ENCODE measurements at regions not wholly inside any gene's neighbourhood (a gene's known extent, or its start where the extent isn't known, plus 50 kb on each side); places are given as distances from the start of the nearest gene placed in this dataset.

DNA sequence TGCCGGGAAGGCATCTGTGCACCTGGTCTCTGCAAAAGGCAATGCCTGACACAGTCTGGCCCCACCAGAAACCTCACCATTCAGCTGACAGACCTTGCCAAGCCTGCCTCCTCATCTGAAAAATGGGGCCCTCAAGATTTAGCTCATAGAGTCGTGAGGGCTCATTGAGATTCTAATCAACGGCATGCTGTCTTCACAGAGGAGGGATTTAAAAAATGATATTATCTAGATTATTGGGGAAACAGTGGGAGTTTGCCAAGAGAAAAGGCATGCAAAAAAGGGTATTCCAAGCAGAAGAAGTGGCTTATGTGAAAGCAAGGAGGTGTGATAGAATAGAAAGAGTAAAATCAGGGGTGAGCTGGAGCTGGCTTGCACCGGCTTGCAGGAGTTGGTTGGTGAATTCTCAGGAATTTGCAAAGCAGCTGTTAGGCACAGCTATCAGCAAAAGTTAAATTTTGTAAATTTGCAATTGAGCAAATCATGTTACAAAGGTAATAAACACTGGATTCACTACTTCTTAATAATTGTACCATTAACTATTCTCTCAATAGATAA is 91.7 kb upstream of the WNT4 start:
- TF ChIP-seq POLR2A (IDR thresholded peaks at IDR 0.05), result no peak
- TF ChIP-seq, protein P1, sequence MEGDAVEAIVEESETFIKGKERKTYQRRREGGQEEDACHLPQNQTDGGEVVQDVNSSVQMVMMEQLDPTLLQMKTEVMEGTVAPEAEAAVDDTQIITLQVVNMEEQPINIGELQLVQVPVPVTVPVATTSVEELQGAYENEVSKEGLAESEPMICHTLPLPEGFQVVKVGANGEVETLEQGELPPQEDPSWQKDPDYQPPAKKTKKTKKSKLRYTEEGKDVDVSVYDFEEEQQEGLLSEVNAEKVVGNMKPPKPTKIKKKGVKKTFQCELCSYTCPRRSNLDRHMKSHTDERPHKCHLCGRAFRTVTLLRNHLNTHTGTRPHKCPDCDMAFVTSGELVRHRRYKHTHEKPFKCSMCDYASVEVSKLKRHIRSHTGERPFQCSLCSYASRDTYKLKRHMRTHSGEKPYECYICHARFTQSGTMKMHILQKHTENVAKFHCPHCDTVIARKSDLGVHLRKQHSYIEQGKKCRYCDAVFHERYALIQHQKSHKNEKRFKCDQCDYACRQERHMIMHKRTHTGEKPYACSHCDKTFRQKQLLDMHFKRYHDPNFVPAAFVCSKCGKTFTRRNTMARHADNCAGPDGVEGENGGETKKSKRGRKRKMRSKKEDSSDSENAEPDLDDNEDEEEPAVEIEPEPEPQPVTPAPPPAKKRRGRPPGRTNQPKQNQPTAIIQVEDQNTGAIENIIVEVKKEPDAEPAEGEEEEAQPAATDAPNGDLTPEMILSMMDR (IDR thresholded peaks at IDR 0.05), result no peak
